GM19193 (cell line): ENCODE measurements at regions not wholly inside any gene's neighbourhood (a gene's known extent, or its start where the extent isn't known, plus 50 kb on each side); places are given as distances from the start of the nearest gene placed in this dataset.

Experiments
- POLR2A ChIP-seq: IDR thresholded peaks from 4 replicates; pipeline ENCODE4 v1.6.1; 2011; ENCODE audit not compliant: insufficient read depth, insufficient read length; ENCODE audit errors: extremely low read depth

- TF ChIP-seq POLR2A, result no peak
Measured at GRCh38 chr1:189435398-189435797, 1042.3 kb downstream of the BRINP3 start.

- TF ChIP-seq POLR2A, result no peak
Measured at GRCh38 chr1:189438808-189439207, 1038.9 kb downstream of the BRINP3 start.

- no peak for TF ChIP-seq POLR2A
Measured at GRCh38 chr1:189463166-189463565, 1014.5 kb downstream of the BRINP3 start.

GRCh38 chr1:189496768-189497167 lies 980.9 kb downstream of the BRINP3 start:
- TF ChIP-seq POLR2A, result no peak

- no peak for TF ChIP-seq POLR2A
Measured at GRCh38 chr1:189499736-189500135, 977.9 kb downstream of the BRINP3 start.

- no peak for TF ChIP-seq POLR2A
Measured at GRCh38 chr1:189500778-189501177, 976.9 kb downstream of the BRINP3 start.

- TF ChIP-seq POLR2A, result no peak
Measured at GRCh38 chr1:189510827-189511226, 966.8 kb downstream of the BRINP3 start.

GRCh38 chr1:189513091-189513490 lies 964.6 kb downstream of the BRINP3 start:
- TF ChIP-seq POLR2A, result no peak

- TF ChIP-seq POLR2A, result no peak
Measured at GRCh38 chr1:189522441-189522840, 955.2 kb downstream of the BRINP3 start.

- no peak for TF ChIP-seq POLR2A
Measured at GRCh38 chr1:189524501-189524900, 953.2 kb downstream of the BRINP3 start.

- no peak for TF ChIP-seq POLR2A
Measured at GRCh38 chr1:189530162-189530561, 947.5 kb downstream of the BRINP3 start.

- TF ChIP-seq POLR2A, result no peak
Measured at GRCh38 chr1:189538271-189538670, 939.4 kb downstream of the BRINP3 start.

GRCh38 chr1:189550498-189550897 lies 927.2 kb downstream of the BRINP3 start:
- TF ChIP-seq POLR2A, result no peak

GRCh38 chr1:189563784-189564183 lies 913.9 kb downstream of the BRINP3 start:
- TF ChIP-seq POLR2A, result no peak

GRCh38 chr1:189567890-189568289 lies 909.8 kb downstream of the BRINP3 start:
- no peak for TF ChIP-seq POLR2A

GRCh38 chr1:189596197-189596596 lies 881.5 kb downstream of the BRINP3 start:
- TF ChIP-seq POLR2A, result no peak

GRCh38 chr1:189597083-189597482 lies 880.6 kb downstream of the BRINP3 start:
- no peak for TF ChIP-seq POLR2A
